ENCODE measurements at regions not wholly inside any gene's neighbourhood (a gene's known extent, or its start where the extent isn't known, plus 50 kb on each side); places are given as distances from the start of the nearest gene placed in this dataset.

DNA sequence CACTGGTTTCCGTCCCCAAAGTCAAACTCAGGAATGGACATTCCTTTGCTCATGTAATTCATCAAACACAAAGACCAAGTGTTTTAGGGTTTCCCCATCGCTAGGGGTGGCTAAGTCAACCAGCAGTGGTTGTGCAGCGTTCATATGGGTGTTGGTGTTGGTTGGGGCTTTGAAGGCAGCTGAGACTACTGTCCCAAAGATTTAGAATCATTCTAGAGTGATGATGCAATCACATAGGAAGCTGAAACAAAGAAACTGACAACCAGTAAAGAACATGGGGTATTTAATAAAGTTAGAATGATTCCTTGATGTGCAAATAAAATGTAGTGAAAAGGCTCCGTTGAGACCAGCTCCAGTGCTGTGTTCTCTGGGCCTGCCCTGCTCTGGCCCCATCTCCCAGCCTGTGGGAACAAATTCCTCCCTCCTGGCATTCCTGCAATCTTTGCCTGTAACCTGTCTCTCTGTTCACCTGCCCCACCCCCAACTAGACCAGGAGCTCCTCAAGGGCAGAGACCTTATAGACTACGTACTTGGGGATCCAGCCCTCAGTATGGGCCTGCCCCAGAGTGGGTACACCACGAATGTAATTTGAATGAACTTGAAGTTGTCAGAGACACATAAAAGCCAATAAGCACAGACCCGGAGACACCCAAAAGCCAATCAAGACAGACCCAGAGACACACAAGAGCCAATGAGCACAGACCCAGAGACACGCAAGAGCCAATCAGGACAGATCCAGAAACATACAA, 191.7 kb upstream of the TWIST2 start:
- no peak for DNase-seq (ENCODE audit: low spot score)
- in situ Hi-C loops (cut with MboI; ENCODE audit: low pct_unique_long_range_greater_than_20kb, low sequenced_read_pairs, unreplicated experiment), result no loop called here
- no peak for TF ChIP-seq CTCF (IDR thresholded peaks at IDR 0.05; ENCODE audit: extremely low read depth, insufficient read depth, missing control alignments)

DNA sequence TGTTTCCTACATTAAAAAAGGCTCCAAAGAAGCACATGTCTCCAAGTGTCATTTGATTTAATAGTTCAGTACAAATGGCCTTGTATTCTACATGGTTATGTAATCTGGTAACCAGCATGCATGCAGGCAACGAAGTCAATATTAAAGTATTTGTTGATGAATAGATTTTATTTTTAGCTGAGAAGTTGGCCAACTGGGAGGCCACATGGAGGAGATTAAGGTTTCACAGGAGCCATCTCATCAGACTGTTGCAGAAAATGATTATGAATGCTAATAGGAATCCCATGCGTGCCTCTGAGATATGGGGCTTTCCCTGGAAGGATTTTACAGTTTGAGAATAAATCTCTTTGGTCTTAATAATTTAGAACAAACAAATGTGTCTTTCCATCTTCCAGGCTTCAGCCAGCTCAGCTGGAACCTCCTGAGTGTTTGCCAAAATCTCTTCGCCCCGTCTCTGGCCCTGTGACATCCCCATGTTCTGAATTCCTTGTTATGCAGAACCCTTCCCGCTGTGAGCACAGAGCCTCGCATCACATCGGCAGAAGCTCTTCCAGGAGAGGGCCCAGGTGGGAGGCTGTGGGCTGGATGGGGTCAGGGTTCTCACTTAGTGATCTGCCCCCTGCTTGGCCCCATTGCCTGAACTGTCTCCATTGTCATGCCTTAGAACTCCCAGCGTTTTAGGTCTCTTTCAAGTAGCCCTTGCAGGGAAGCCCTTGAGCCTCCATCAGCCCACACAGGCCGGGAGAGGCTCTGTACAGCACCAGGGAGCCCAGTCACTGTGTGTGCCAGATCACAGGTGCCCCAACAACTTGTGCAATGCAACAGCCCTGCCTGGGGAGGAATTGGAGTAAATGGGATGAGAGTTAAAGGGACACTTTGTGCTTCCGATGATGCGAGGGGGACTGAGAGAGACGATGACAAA, 190.5 kb upstream of the TWIST2 start:
- no peak for DNase-seq (ENCODE audit: low spot score)
- in situ Hi-C loops (cut with MboI; ENCODE audit: low pct_unique_long_range_greater_than_20kb, low sequenced_read_pairs, unreplicated experiment), result no loop called here
- TF ChIP-seq CTCF (IDR thresholded peaks at IDR 0.05; ENCODE audit: extremely low read depth, insufficient read depth, missing control alignments), result no peak

- no peak for DNase-seq (ENCODE audit: low spot score)
- in situ Hi-C loops (cut with MboI; ENCODE audit: low pct_unique_long_range_greater_than_20kb, low sequenced_read_pairs, unreplicated experiment), result no loop called here
- TF ChIP-seq CTCF (IDR thresholded peaks at IDR 0.05; ENCODE audit: extremely low read depth, insufficient read depth, missing control alignments), result no peak
These were observed 189.9 kb upstream of the TWIST2 start for GRCh38 chr2:238658054-238658407.

DNA sequence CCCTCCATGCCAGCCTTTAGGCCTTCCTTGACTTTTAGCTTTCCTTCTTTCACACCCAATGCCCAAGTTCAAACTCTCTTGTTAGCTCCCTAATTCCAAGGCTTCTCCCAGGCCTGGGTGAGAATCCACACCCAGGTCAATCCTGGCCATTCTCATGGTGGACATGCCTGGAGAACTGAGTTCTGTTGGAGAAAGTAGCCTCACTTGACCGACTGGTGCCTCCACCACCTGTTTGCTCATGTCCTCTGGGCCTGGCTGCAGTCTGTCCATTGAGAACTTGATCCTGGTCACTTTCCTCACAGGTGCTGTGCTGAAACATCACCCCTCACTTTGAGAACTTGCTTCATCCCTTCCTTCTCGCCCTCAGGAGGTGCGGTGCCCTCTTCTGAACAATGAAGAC, 189.1 kb upstream of the TWIST2 start:
- no peak for DNase-seq (ENCODE audit: low spot score)
- no peak for TF ChIP-seq CTCF (IDR thresholded peaks at IDR 0.05; ENCODE audit: extremely low read depth, insufficient read depth, missing control alignments)
- in situ Hi-C loops (cut with MboI; ENCODE audit: low pct_unique_long_range_greater_than_20kb, low sequenced_read_pairs, unreplicated experiment), result no loop called here

DNA sequence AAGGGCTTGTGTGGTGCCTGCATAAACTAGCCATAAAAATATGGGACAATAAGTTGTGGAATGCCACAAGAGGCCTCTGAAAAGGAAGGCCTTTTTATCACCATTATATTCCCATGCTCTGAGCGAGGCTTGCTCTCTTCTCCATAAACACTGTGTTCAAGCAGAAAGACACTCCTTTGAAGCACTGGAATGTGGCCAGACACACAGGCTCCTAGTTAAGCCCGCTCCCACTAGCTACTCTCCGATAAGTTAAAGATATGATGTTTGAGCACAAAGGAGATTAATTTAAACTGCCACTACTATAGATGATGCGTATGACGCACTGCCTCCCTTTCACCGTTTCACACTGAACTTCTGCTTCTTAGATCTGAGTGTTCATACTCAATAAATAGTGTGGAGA, 188.7 kb upstream of the TWIST2 start:
- no peak for DNase-seq (ENCODE audit: low spot score)
- in situ Hi-C loops (cut with MboI; ENCODE audit: low pct_unique_long_range_greater_than_20kb, low sequenced_read_pairs, unreplicated experiment), result no loop called here
- TF ChIP-seq CTCF (IDR thresholded peaks at IDR 0.05; ENCODE audit: extremely low read depth, insufficient read depth, missing control alignments), result no peak

DNA sequence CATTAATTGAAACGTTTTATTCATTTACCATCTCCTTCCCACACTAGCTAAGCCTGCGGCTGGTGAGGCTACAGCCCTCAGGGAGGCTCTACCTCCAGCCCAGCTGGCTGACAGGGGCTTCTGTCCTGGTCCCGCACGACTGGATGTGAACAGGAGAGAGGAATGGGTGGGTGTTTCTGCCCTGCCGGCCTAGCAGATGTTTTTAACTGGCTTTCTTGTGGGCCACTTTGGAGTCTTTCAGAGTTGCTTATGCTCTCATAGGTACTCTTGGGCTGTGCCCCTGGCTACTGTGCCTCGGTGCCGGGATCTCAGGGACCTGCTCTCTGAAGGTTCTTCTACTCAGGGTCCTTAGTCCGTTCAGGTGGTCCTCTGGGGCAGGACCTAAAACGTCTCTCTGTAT, 184.3 kb upstream of the TWIST2 start:
- in situ Hi-C loops (cut with MboI; ENCODE audit: low pct_unique_long_range_greater_than_20kb, low sequenced_read_pairs, unreplicated experiment), result no loop called here
- no peak for TF ChIP-seq CTCF (IDR thresholded peaks at IDR 0.05; ENCODE audit: extremely low read depth, insufficient read depth, missing control alignments)
- DNase-seq (ENCODE audit: low spot score), result no peak
